ENCODE measurements at regions not wholly inside any gene's neighbourhood (a gene's known extent, or its start where the extent isn't known, plus 50 kb on each side); places are given as distances from the start of the nearest gene placed in this dataset.

GRCh38 chr1:234833118-234833517 lies 223.1 kb upstream of the IRF2BP2 start:
- no peak overlapping the region for H2BK20ac ChIP-seq (ENCODE audit: low read depth, low read length, poor library complexity, severe bottlenecking)
- TF ChIP-seq CTCF (conservative IDR thresholded peaks at IDR 0.05), result no peak

More at GRCh38 chr1:234833118-234833517, 223.1 kb upstream of the IRF2BP2 start:
- H3K9ac ChIP-seq (ENCODE audit: extremely low read depth, insufficient read length, low read length), result no peak overlapping the region
- H4K5ac ChIP-seq (ENCODE audit: insufficient read length, low read depth, low read length), result no peak overlapping the region
- H3K27ac ChIP-seq (ENCODE audit: insufficient read length, low read depth, low read length), result no peak overlapping the region
- H3K27me3 Mint-ChIP-seq (ENCODE audit: low read depth), result no peaks in the 10 kb centered on the region; the same call in 1 of the 2 replicates
- no peak overlapping the region for H2BK120ac ChIP-seq (ENCODE audit: low read depth, low read length, poor library complexity, severe bottlenecking)
- H3K79me2 ChIP-seq (ENCODE audit: insufficient read depth, low read length), result no peaks in the 10 kb centered on the region
- H4K8ac ChIP-seq (replicated peaks; ENCODE audit: insufficient read length, low read depth, low read length), result no peak overlapping the region
- no peak overlapping the region for H2BK12ac ChIP-seq (ENCODE audit: insufficient read length, low read depth, low read length)
- no peak overlapping the region for H3T11ph ChIP-seq (ENCODE audit: low read length)
- H2AFZ ChIP-seq (ENCODE audit: low read length), result no peak overlapping the region
- H3K56ac ChIP-seq (ENCODE audit: insufficient read length, low read depth, low read length), result no peak overlapping the region
- no peaks in the 10 kb centered on the region for H3K36me3 Mint-ChIP-seq (ENCODE audit: insufficient read depth in 1 of 3, low read depth in 3 of 3)
- no peaks in the 10 kb centered on the region for H3K4me1 ChIP-seq (ENCODE audit: insufficient read depth, low read length)
- H2BK15ac ChIP-seq (ENCODE audit: low read depth, low read length), result no peak overlapping the region
- no peaks in the 10 kb centered on the region for H3K79me1 ChIP-seq (ENCODE audit: insufficient read depth, low read depth, low read length, poor library complexity, severe bottlenecking)
- no peak overlapping the region for H3K4ac ChIP-seq (ENCODE audit: low read depth, low read length)
- H3K27me3 ChIP-seq (ENCODE audit: insufficient read depth, low read length), result no peaks in the 10 kb centered on the region
- H4K20me1 ChIP-seq (ENCODE audit: control insufficient read depth, insufficient read depth, insufficient read length), result no peaks in the 10 kb centered on the region
- no peak overlapping the region for H3K4me3 Mint-ChIP-seq
- peaks cover 3 to 5% of the 10 kb centered on the region in 2 experiments; a peak in 2 of 4 replicates for H3K4me1 Mint-ChIP-seq
- DNase-seq, result no peak
- no peak overlapping the region for H2BK5ac ChIP-seq (ENCODE audit: insufficient read length, low read length)
- H3K14ac ChIP-seq (ENCODE audit: insufficient read depth, low read length), result no peak overlapping the region
- H3K18ac ChIP-seq (ENCODE audit: insufficient read length, low read depth, low read length), result no peak overlapping the region
- no CpG with 5 or more reads among the region's 4 CpGs for WGBS (ENCODE audit: extremely low coverage, insufficient read length, low lambda C conversion rate)
- no peak overlapping the region for H3K27ac Mint-ChIP-seq
- H4K91ac ChIP-seq (ENCODE audit: insufficient read length, low read depth, low read length), result no peak overlapping the region
- no peak overlapping the region for H2AK5ac ChIP-seq (ENCODE audit: insufficient read length, low read length)
- no peak overlapping the region for H3K4me2 ChIP-seq (ENCODE audit: insufficient read depth, insufficient read length, low read length)
- H3K9me3 ChIP-seq (ENCODE audit: control insufficient read depth, low read depth, low read length), result no peaks in the 10 kb centered on the region
- no peaks in the 10 kb centered on the region for H3K23me2 ChIP-seq (ENCODE audit: insufficient read length, low read depth, low read length, poor library complexity, severe bottlenecking)
- H3K23ac ChIP-seq (ENCODE audit: insufficient read length, low read depth, low read length), result no peak overlapping the region
- peaks cover 0 to 3% of the 10 kb centered on the region in 2 experiments; a peak in 2 of 5 replicates for H3K9me3 Mint-ChIP-seq

All from H9 (cell line).